Fibroblast of the aortic adventitia (primary cell): ENCODE measurements at regions not wholly inside any gene's neighbourhood (a gene's known extent, or its start where the extent isn't known, plus 50 kb on each side); places are given as distances from the start of the nearest gene placed in this dataset.

Experiments
- DNase-seq: peaks from one replicate; pipeline ENCODE4 v3.0.0-alpha.2; 2010; ENCODE audit warnings: low read depth
- H3K4me3 ChIP-seq: 2 replicates; pipeline ENCODE4 v1.5.1; 2011; ENCODE audit warnings: low read depth, mild to moderate bottlenecking, control low read depth, low read length, moderate library complexity
- CTCF ChIP-seq: IDR thresholded peaks from 2 replicates; pipeline ENCODE4 v1.5.1; 2011; ENCODE audit warnings: mild to moderate bottlenecking, low read length, control low read depth, inconsistent platforms; ENCODE audit not compliant: insufficient read depth

- DNase-seq, result peak; percentile 19
- H3K4me3 ChIP-seq, result no peak overlapping the region
- no peak for TF ChIP-seq CTCF
Measured at GRCh38 chr10:43712821-43713584, 64.3 kb upstream of the ZNF32 start.

DNA sequence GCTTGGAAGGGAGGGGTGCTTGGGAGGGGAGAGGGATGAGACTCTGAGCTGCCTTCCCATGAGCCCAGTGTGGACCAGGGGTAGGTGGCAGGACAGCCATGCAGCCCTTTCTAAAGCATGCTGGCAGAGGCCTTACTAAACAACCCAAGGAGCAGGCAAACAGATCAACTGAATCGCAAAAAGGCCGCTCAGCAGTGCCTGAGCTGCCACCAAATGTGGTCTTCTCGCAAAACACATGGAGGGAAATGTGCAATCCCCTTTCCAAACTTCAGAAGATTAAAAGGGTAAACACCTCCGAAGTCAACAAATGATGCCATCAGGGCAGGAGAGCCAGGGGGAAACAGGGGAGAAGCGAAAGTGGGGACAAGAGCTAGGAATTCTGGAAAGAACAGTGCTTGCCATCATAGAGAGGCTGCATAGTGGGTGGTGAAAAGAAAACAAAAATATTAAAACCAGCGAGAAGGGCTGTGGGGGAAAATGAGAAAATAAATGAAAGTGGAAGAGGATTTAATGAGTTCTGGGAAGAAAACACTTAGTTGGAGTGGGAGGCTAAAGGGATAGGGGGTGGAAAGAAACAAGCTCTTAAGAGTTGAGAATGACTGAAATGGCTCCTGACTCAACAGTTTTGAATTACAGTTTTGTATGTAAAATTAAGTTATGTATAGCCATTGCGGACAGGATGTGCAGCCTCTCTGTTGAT is 62.2 kb upstream of the ZNF32 start:
- no peak for TF ChIP-seq CTCF
- no peak for DNase-seq
- no peak overlapping the region for H3K4me3 ChIP-seq

GRCh38 chr10:43708262-43708661 is 59.6 kb upstream of the ZNF32 start:
- no peak for DNase-seq
- no peak overlapping the region for H3K4me3 ChIP-seq
- TF ChIP-seq CTCF, result no peak

DNA sequence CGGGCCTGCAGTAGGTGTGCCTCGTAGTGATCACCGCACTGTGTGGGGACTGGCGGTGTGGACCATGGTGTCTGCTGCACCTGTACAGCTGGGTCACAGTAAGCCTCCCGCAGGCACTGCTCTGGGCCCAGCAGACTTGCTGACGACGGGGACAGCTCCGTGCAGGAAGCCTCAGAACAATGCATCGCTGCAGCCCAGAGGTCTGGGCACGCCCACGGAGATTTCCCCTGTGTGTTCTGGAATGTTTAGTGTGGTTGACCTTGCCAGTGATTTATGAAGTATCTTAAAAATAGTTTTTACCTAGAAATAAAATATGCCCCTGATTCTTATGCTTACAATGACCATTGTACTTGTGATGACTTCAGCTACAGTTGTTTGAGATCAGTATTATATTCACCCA is 59.1 kb upstream of the ZNF32 start:
- no peak for TF ChIP-seq CTCF
- H3K4me3 ChIP-seq, result no peak overlapping the region
- DNase-seq, result peak; percentile 58

- H3K4me3 ChIP-seq, result no peak overlapping the region
- no peak for TF ChIP-seq CTCF
- no peak for DNase-seq
Measured at GRCh38 chr10:43706166-43706565, 57.5 kb upstream of the ZNF32 start.

- TF ChIP-seq CTCF, result no peak
- DNase-seq, result no peak
- H3K4me3 ChIP-seq, result no peak overlapping the region
Measured at GRCh38 chr10:43703286-43703685, 54.6 kb upstream of the ZNF32 start.
